GM12872 (cell line): ENCODE measurements at regions not wholly inside any gene's neighbourhood (a gene's known extent, or its start where the extent isn't known, plus 50 kb on each side); places are given as distances from the start of the nearest gene placed in this dataset.

Experiments used
- TF ChIP-seq, protein P1 (sequence below): IDR thresholded peaks from 3 replicates; pipeline ENCODE4 v1.5.1; 2011; ENCODE audit warnings: low read depth, mild to moderate bottlenecking, low read length, moderate library complexity; ENCODE audit not compliant: insufficient read depth

GRCh38 chr1:169024800-169025271 is 81.7 kb upstream of the ATP1B1 start:
- TF ChIP-seq, protein P1, sequence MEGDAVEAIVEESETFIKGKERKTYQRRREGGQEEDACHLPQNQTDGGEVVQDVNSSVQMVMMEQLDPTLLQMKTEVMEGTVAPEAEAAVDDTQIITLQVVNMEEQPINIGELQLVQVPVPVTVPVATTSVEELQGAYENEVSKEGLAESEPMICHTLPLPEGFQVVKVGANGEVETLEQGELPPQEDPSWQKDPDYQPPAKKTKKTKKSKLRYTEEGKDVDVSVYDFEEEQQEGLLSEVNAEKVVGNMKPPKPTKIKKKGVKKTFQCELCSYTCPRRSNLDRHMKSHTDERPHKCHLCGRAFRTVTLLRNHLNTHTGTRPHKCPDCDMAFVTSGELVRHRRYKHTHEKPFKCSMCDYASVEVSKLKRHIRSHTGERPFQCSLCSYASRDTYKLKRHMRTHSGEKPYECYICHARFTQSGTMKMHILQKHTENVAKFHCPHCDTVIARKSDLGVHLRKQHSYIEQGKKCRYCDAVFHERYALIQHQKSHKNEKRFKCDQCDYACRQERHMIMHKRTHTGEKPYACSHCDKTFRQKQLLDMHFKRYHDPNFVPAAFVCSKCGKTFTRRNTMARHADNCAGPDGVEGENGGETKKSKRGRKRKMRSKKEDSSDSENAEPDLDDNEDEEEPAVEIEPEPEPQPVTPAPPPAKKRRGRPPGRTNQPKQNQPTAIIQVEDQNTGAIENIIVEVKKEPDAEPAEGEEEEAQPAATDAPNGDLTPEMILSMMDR: no peak

- TF ChIP-seq, protein P1: peak; percentile 47; the same call in 2 of the 3 replicates
Measured at GRCh38 chr1:169025412-169025811, 81.1 kb upstream of the ATP1B1 start.

GRCh38 chr1:169027607-169028320 is 78.7 kb upstream of the ATP1B1 start:
- TF ChIP-seq, protein P1: no peak

DNA sequence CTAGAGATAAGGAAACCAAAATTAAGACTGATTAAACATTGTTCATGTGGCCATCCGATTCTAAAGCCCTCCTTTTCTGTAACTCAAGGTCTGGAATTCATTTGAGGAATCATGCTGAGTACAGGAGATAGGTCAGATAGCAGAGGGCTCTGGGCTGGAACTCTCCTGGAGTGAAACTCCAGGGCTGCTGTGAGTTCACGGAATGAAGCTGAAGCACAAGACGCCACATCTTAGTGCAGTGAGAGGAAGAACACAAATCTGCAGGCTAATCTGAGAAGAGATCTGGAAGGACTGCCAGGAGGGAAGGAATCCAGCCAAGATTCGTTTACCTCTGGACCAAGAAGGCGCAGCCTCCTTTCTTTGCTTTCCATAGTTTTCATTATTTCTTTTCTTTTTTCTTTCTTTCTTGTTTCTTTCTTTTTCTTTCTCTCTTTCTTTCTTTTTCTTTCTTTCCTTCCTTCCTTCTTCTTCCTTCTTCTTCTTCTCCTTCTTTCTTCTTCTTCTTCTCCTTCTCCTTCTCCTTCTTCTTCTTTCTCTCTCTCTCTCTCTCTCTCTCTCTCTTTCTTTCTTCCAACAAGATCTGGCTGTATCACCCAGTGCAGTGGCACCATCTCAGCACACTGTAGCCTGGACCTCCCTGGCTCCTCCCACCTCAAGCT is 74.8 kb upstream of the ATP1B1 start:
- TF ChIP-seq, protein P1: no peak

- TF ChIP-seq, protein P1: no peak
Measured at GRCh38 chr1:169041366-169041765, 65.1 kb upstream of the ATP1B1 start.

DNA sequence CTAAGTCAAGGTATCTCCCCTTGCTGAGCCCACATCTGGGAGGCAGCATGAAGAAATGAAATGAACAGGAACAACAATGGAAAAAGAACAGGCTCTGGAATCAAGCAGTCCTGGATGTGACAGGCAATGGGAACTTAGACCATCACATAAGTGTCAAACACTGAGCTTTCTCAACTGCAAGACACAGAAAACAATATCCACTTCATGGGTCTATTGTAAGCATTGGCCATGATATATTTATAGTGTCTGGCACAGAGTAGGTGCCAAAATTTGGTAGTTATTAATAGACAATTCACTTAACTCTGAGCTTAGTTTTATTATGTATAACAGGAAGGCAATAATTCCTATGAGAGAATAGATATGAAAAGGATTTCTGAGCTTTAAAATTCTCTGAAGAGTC is 64.1 kb upstream of the ATP1B1 start:
- TF ChIP-seq, protein P1: no peak

GRCh38 chr1:169043823-169044222 is 62.7 kb upstream of the ATP1B1 start:
- TF ChIP-seq, protein P1: no peak
